H1 (cell line): ENCODE measurements at regions not wholly inside any gene's neighbourhood (a gene's known extent, or its start where the extent isn't known, plus 50 kb on each side); places are given as distances from the start of the nearest gene placed in this dataset.

Source experiments
- BCL11A ChIP-seq, 2 experiments: IDR thresholded peaks; one replicate each; pipeline ENCODE4 v1.6.1; 2011; ENCODE audit warnings: low read depth in 2 of 2, low read length in 2 of 2, mild to moderate bottlenecking in 2 of 2
- GTF2F1 ChIP-seq: IDR thresholded peaks from 2 replicates; pipeline ENCODE4 v1.6.1; 2012; ENCODE audit warnings: low read depth, low read length, improper control_type of control experiment, borderline replicate concordance
- SIRT6 ChIP-seq: IDR thresholded peaks from one replicate; pipeline ENCODE4 v1.7.1; 2012; ENCODE audit warnings: low read length, inconsistent platforms
- TAF1 ChIP-seq: IDR thresholded peaks from 2 replicates; pipeline ENCODE4 v1.6.1; 2011; ENCODE audit warnings: mild to moderate bottlenecking, low read depth, low read length

- TF ChIP-seq TAF1 (no peak), BCL11A (IDR thresholded peaks at IDR 0.05; ENCODE audit: low read depth in 2 of 2, low read length in 2 of 2) (no peak), SIRT6 (no peak), GTF2F1 (no peak)
- TF ChIP-seq, all 59 proteins: peak for 0
These were observed 134.2 kb downstream of the MRPL14 start (continued) for GRCh38 chr6:43992783-43993644.
